ENCODE measurements at regions not wholly inside any gene's neighbourhood (a gene's known extent, or its start where the extent isn't known, plus 50 kb on each side); places are given as distances from the start of the nearest gene placed in this dataset.
A peak's percentile ranks its signal among the peaks of the same experiment; 100 is the strongest.
"Not testable (repeated sequence)": the region's sequence is repeated elsewhere in the genome, so short reads cannot be mapped to it uniquely, and the experiment has no call there.

GRCh38 chr4:125235971-125236370 lies 78.8 kb upstream of the FAT4 start:
- TF ChIP-seq CTCF (IDR thresholded peaks at IDR 0.05), result no peak
- H3K4me1 ChIP-seq, result no peaks in the 10 kb centered on the region
- H3K36me3 ChIP-seq, result no peaks in the 10 kb centered on the region
- ATAC-seq (no peak), DNase-seq (no peak)
- no peaks in the 10 kb centered on the region for H3K9me3 ChIP-seq
- intact Hi-C loops (cut with DNase I), result no loop called here
- no peaks in the 10 kb centered on the region for H3K27me3 ChIP-seq
- no peak overlapping the region for H3K4me3 ChIP-seq
- H3K27ac ChIP-seq, result no peak overlapping the region

GRCh38 chr4:125231661-125232060 lies 83.1 kb upstream of the FAT4 start:
- Histone ChIP-seq H3K4me1 (no peaks in the 10 kb centered on the region), H3K27me3 (no peaks in the 10 kb centered on the region), H3K4me3 (no peak overlapping the region), H3K9me3 (no peaks in the 10 kb centered on the region), H3K36me3 (no peaks in the 10 kb centered on the region), H3K27ac (no peak overlapping the region)
- ATAC-seq, result no peak
- no peak for DNase-seq
- intact Hi-C loops (cut with DNase I), result no loop called here
- TF ChIP-seq CTCF (IDR thresholded peaks at IDR 0.05), result no peak

- DNase-seq, result no peak
- no peak for ATAC-seq
Measured at GRCh38 chr4:125229596-125230058, 85.1 kb upstream of the FAT4 start.

GRCh38 chr4:125225806-125226205 lies 88.9 kb upstream of the FAT4 start:
- no peak for TF ChIP-seq CTCF (IDR thresholded peaks at IDR 0.05)
- no peak for ATAC-seq
- H3K27ac ChIP-seq, result no peak overlapping the region
- H3K9me3 ChIP-seq, result no peaks in the 10 kb centered on the region
- intact Hi-C loops (cut with DNase I), result no loop called here
- no peak for DNase-seq
- no peaks in the 10 kb centered on the region for H3K36me3 ChIP-seq
- H3K27me3 ChIP-seq, result no peaks in the 10 kb centered on the region
- no peaks in the 10 kb centered on the region for H3K4me1 ChIP-seq
- H3K4me3 ChIP-seq, result no peak overlapping the region

More at GRCh38 chr4:125229596-125230058, 85.1 kb upstream of the FAT4 start:
- no peak for TF ChIP-seq CTCF (IDR thresholded peaks at IDR 0.05)
- H3K27me3 ChIP-seq, result no peaks in the 10 kb centered on the region
- intact Hi-C loops (cut with DNase I), result no loop called here
- no peak overlapping the region for H3K27ac ChIP-seq
- H3K4me3 ChIP-seq, result no peak overlapping the region
- no peaks in the 10 kb centered on the region for H3K36me3 ChIP-seq
- no peaks in the 10 kb centered on the region for H3K4me1 ChIP-seq
- no peaks in the 10 kb centered on the region for H3K9me3 ChIP-seq

- H3K36me3 ChIP-seq, result no peaks in the 10 kb centered on the region
- no peaks in the 10 kb centered on the region for H3K9me3 ChIP-seq
- no peaks in the 10 kb centered on the region for H3K27me3 ChIP-seq
- no peak overlapping the region for H3K27ac ChIP-seq
- intact Hi-C loops (cut with DNase I), result no loop called here
- no peak for DNase-seq
- no peaks in the 10 kb centered on the region for H3K4me1 ChIP-seq
- H3K4me3 ChIP-seq, result no peak overlapping the region
- no peak for TF ChIP-seq CTCF (IDR thresholded peaks at IDR 0.05)
- ATAC-seq, result peak; percentile 41
Measured at GRCh38 chr4:125200556-125200955, 114.2 kb upstream of the FAT4 start.

- intact Hi-C loops (cut with DNase I), result no loop called here
- Histone ChIP-seq H3K27ac (no peak overlapping the region), H3K9me3 (no peaks in the 10 kb centered on the region), H3K36me3 (no peaks in the 10 kb centered on the region), H3K4me3 (no peak overlapping the region), H3K4me1 (no peaks in the 10 kb centered on the region), H3K27me3 (no peaks in the 10 kb centered on the region)
- DNase-seq (no peak), ATAC-seq (no peak)
- no peak for TF ChIP-seq CTCF (IDR thresholded peaks at IDR 0.05)
Measured at GRCh38 chr4:125198916-125199315, 115.8 kb upstream of the FAT4 start.

GRCh38 chr4:125191874-125192459 lies 122.8 kb upstream of the FAT4 start:
- intact Hi-C loops (cut with DNase I); ATAC-seq: not testable (repeated sequence)

More at GRCh38 chr4:125191874-125192459, 122.8 kb upstream of the FAT4 start:
- H3K4me1 ChIP-seq, H3K27ac ChIP-seq, H3K27me3 ChIP-seq, H3K4me3 ChIP-seq, DNase-seq, H3K36me3 ChIP-seq, H3K9me3 ChIP-seq: not testable (repeated sequence)
